HepG2 (cell line): ENCODE measurements at regions not wholly inside any gene's neighbourhood (a gene's known extent, or its start where the extent isn't known, plus 50 kb on each side); places are given as distances from the start of the nearest gene placed in this dataset.

Experiments used
- ATAC-seq: fragments of 200-7000 bp; cut with Tn5 transposase; 3 replicates; pipeline ENCODE4 v1.9.1; 2020; ENCODE audit warnings: mild to moderate bottlenecking, moderate library complexity
- BruUV-seq: library from RNA; stranded (reverse); fragments of 400-500 nt; replicated peaks from 2 replicates; lab custom pipeline; 2021; lab: Mats Ljungman, UMichigan
- CTCF ChIA-PET: fragments of 300-600 bp; formaldehyde crosslinking; extraction: SDS; loops from one replicate; lab custom pipeline; 2021; ENCODE audit warnings: low total read pairs, inconsistent platforms, low intra/inter-chr PET ratio; lab: Yijun Ruan, JAX
- POLR2A ChIA-PET: fragments of 350-600 bp; sonication (Branson Sonifier 250); formaldehyde crosslinking; loops from one replicate; lab custom pipeline; 2020; ENCODE audit warnings: antibody characterized with exemption, inconsistent platforms; lab: Yijun Ruan, JAX
- DNase-seq: peaks from one replicate; pipeline ENCODE4 v3.0.0-alpha.2; 2015; ENCODE audit warnings: low spot score
- FAIRE-seq: peaks from 3 replicates; lab custom pipeline; 2011; peaks lifted over from hg19 to GRCh38; lab: Jason Lieb, UNC
- H2AFZ ChIP-seq: one replicate; pipeline ENCODE4 v1.6.1; 2011; ENCODE audit warnings: low read length, inconsistent platforms
- H3K27ac ChIP-seq: fragments of 300-600 bp; 3 replicates; pipeline ENCODE4 v1.8.0; 2011; ENCODE audit warnings: mixed run types, mild to moderate bottlenecking, mixed read lengths, low read length, inconsistent platforms; ENCODE audit not compliant: insufficient read depth; ENCODE audit errors: extremely low read length
- H3K27me3 ChIP-seq, 2 experiments: fragments of 200-600 bp in 1 of 2; 2 replicates in 1 of 2; 3 replicates in 1 of 2; pipeline versions ENCODE4 v1.6.0 to v1.8.0; 2011; ENCODE audit warnings: low read length in 2 of 2, mild to moderate bottlenecking in 2 of 2, moderate library complexity in 2 of 2, inconsistent platforms in 1 of 2; ENCODE audit not compliant: insufficient read depth in 2 of 2, control insufficient read depth in 1 of 2
- H3K36me3 ChIP-seq, 2 experiments: fragments of 200-600 bp in 1 of 2; replicated peaks in 1 of 2; 2 replicates in 1 of 2; 3 replicates in 1 of 2; pipeline versions ENCODE4 v1.5.1 to v1.8.0; 2011; ENCODE audit warnings: low read length in 2 of 2, inconsistent platforms in 1 of 2; ENCODE audit not compliant: insufficient read depth in 2 of 2, control insufficient read depth in 1 of 2
- H3K4me1 ChIP-seq: 2 replicates; pipeline ENCODE4 v1.5.1; 2012; ENCODE audit warnings: low read length, inconsistent platforms; ENCODE audit not compliant: insufficient read depth
- H3K4me2 ChIP-seq: 2 replicates; pipeline ENCODE4 v1.6.0; 2011; ENCODE audit warnings: low read depth, low read length, inconsistent platforms
- H3K4me3 ChIP-seq, 3 experiments: fragments of 200-600 bp in 1 of 3; sonication (generic), shearing (Covaris generic) in 1 of 3; replicated peaks in 1 of 3; 2 replicates each; pipeline ENCODE4 v1.5.1; 2011 to 2016; ENCODE audit warnings: low read length in 3 of 3, inconsistent platforms in 2 of 3, low read depth in 2 of 3, mild to moderate bottlenecking in 2 of 3, control low read depth in 1 of 3, mixed read lengths in 1 of 3; ENCODE audit not compliant: insufficient read depth in 1 of 3
- H3K79me2 ChIP-seq: one replicate; pipeline ENCODE4 v1.6.1; 2011; ENCODE audit warnings: low read length, inconsistent platforms; ENCODE audit not compliant: insufficient read depth
- H3K9ac ChIP-seq: 2 replicates; pipeline ENCODE4 v1.6.0; 2011; ENCODE audit warnings: mild to moderate bottlenecking, low read depth, low read length, inconsistent platforms; ENCODE audit not compliant: insufficient read depth
- H3K9me3 ChIP-seq: 2 replicates; pipeline ENCODE4 v1.5.1; 2012; ENCODE audit warnings: mild to moderate bottlenecking, low read length
- H4K20me1 ChIP-seq: 2 replicates; pipeline ENCODE4 v1.6.0; 2011; ENCODE audit warnings: inconsistent platforms, mild to moderate bottlenecking, low read length, moderate library complexity; ENCODE audit not compliant: insufficient read depth
- BRCA1 ChIP-seq: sonication (generic); formaldehyde crosslinking; IDR thresholded peaks from 2 replicates; pipeline ENCODE4 v1.4.0; 2020; ENCODE audit warnings: missing genetic modification reagents
- HNF4G ChIP-seq, 2 experiments: sonication (generic) in 1 of 2; formaldehyde crosslinking in 1 of 2; IDR thresholded peaks; 2 replicates each; pipeline versions ENCODE4 v1.4.0 to v1.6.1; 2011 to 2020; ENCODE audit warnings: borderline replicate concordance in 2 of 2, low read depth in 2 of 2, mild to moderate bottlenecking in 2 of 2, low read length in 1 of 2, missing genetic modification reagents in 1 of 2, moderate library complexity in 1 of 2
- JARID2 ChIP-seq: sonication (generic); formaldehyde crosslinking; IDR thresholded peaks from 2 replicates; pipeline ENCODE4 v1.8.1; 2023; ENCODE audit warnings: missing genetic modification reagents, inconsistent platforms; ENCODE audit not compliant: insufficient replicate concordance
- SMARCE1 ChIP-seq: fragments of 450-650 bp; IDR thresholded peaks from 2 replicates; pipeline ENCODE4 v1.6.1; 2017; ENCODE audit warnings: borderline replicate concordance
- ZFP90 ChIP-seq: sonication (generic); formaldehyde crosslinking; IDR thresholded peaks from 2 replicates; pipeline ENCODE4 v1.8.0; 2022; ENCODE audit warnings: missing genetic modification reagents, mild to moderate bottlenecking, inconsistent platforms, borderline replicate concordance
- ZNF549 ChIP-seq: sonication (generic); formaldehyde crosslinking; IDR thresholded peaks from 2 replicates; pipeline ENCODE4 v1.5.0; 2020; ENCODE audit warnings: missing genetic modification reagents
- ZNF749 ChIP-seq: sonication (generic); formaldehyde crosslinking; IDR thresholded peaks from 2 replicates; pipeline ENCODE4 v1.8.0; 2022; ENCODE audit warnings: mild to moderate bottlenecking, missing genetic modification reagents, moderate library complexity, borderline replicate concordance
- WGBS: methylation state at CpG from one replicate; pipeline ENCODE4 v1.1.6; 2017; ENCODE audit warnings: low lambda C conversion rate; 5-methylcytosine and 5-hydroxymethylcytosine counted together
- in situ Hi-C: cut with HindIII; loops from 2 replicates; pipeline ENCODE4 v1.10.0; 2017; ENCODE audit warnings: low pct_unique_long_range_greater_than_20kb; ENCODE audit not compliant: extremely low pct_ligation_motif_present
- intact Hi-C: fragments of 100-400 bp; cut with micrococcal nuclease; formaldehyde crosslinking; loops from one replicate; pipeline ENCODE4 v1.10.0; 2022; ENCODE audit not compliant: unreplicated experiment
- TF ChIP-seq, protein P1 (sequence below): IDR thresholded peaks from 2 replicates; pipeline ENCODE4 v1.6.1; 2012; ENCODE audit warnings: low read depth, low read length, improper control_type of control experiment
- TF ChIP-seq, protein P2 (sequence below): sonication (generic); formaldehyde crosslinking; IDR thresholded peaks from 2 replicates; pipeline ENCODE4 v1.4.0; 2020; ENCODE audit warnings: missing genetic modification reagents, borderline replicate concordance
- TF ChIP-seq, protein P3 (sequence below): sonication (generic); formaldehyde crosslinking; IDR thresholded peaks from 2 replicates; pipeline ENCODE4 v1.5.0; 2020; ENCODE audit warnings: mild to moderate bottlenecking, missing genetic modification reagents

DNA sequence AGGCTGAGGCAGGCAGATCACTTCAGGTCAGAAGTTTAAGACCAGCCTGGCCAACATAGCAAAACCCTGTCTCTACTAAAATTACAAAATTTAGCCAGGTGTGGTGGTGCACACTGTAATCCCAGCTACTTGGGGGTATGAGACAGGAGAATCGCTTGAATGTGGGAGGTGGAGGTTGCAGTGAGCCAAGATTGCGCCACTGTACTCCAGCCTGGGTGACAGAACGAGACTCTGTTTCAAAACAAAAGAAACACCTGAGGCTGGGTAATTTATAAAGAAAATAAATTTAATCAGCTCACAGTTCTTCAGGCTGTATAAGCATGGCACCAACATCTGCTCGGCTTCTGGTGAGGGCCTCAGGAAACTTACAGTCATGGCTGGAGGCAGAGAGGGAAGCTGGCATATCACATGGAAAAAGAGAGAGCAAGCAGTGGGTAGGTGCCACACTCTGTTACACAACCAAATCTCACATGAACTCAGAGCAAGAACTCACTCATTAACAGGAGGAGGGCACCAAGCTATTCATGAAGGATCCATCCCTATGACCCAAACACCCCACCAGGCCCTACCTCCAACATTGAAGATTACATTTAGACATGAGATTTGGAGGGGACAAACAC is 244.1 kb upstream of the RBBP8 start:
- no peaks in the 10 kb centered on the region for H3K79me2 ChIP-seq
- ATAC-seq, result no peak
- ChIA-PET POLR2A (no interaction called here), CTCF (no interaction called here)
- H3K9me3 ChIP-seq, result peaks cover 8% of the 10 kb centered on the region; the same call in 1 of the 2 replicates
- intact Hi-C loops (no loop called here), in situ Hi-C loops (no loop called here)
- no peak overlapping the region for H3K4me2 ChIP-seq
- DNase-seq, result no peak
- BruUV-seq, result no TSS peak
- H3K9ac ChIP-seq, result no peak overlapping the region
- H3K36me3 ChIP-seq, result no peaks in the 10 kb centered on the region
- TF ChIP-seq HNF4G (IDR thresholded peaks at IDR 0.05; ENCODE audit: borderline replicate concordance, low read depth, low read length) (no peak), HNF4G (CRISPR knock-in tag; IDR thresholded peaks at IDR 0.05; ENCODE audit: borderline replicate concordance, low read depth) (no peak), ZNF549 (CRISPR knock-in tag) (no peak), ZFP90 (CRISPR knock-in tag) (no peak)
- TF ChIP-seq, protein P1, sequence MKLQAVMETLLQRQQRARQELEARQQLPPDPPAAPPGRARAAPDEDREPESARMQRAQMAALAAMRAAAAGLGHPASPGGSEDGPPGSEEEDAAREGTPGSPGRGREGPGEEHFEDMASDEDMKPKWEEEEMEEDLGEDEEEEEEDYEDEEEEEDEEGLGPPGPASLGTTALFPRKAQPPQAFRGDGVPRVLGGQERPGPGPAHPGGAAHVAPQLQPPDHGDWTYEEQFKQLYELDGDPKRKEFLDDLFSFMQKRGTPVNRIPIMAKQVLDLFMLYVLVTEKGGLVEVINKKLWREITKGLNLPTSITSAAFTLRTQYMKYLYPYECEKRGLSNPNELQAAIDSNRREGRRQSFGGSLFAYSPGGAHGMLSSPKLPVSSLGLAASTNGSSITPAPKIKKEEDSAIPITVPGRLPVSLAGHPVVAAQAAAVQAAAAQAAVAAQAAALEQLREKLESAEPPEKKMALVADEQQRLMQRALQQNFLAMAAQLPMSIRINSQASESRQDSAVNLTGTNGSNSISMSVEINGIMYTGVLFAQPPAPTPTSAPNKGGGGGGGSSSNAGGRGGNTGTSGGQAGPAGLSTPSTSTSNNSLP, result no peak
- 0 out of 2 replicates have a peak, but pooled peaks cover 2% of the 10 kb centered on the region for H3K4me1 ChIP-seq
- H3K27ac ChIP-seq, result no peak overlapping the region
- H3K4me3 ChIP-seq, result no peak overlapping the region
- no peaks in the 10 kb centered on the region for H4K20me1 ChIP-seq
- H3K27me3 ChIP-seq, result no peaks in the 10 kb centered on the region
- no peak overlapping the region for H2AFZ ChIP-seq
- 34% methylated on average over 4 of the region's 4 CpGs for WGBS
- FAIRE-seq, result no peak

DNA sequence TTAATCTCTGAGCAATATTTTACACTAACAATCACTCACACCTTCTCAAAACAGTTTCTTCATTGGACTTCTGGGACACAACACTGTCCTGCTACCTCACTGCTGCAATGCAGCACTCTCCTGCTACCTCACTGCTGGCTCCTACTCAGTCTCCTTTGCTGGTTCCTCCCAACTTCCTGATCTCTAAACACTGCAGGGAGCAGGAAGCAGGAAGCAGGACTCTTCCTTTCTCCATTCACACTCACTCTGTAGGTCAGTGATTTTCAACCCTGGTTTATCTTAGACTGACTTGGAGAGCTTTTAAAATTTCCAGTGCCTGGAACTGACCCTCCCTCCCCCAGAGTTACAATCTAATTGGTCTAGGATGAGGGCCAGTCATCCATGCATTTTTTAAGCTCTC is 243.4 kb upstream of the RBBP8 start:
- Histone ChIP-seq H3K4me3 (no peak overlapping the region), H3K79me2 (no peaks in the 10 kb centered on the region), H3K4me1 (no peaks in the 10 kb centered on the region), H2AFZ (no peak overlapping the region), H3K9me3 (peaks cover 8% of the 10 kb centered on the region; the same call in 1 of the 2 replicates), H3K9ac (no peak overlapping the region), H3K36me3 (no peaks in the 10 kb centered on the region), H3K27ac (no peak overlapping the region), H4K20me1 (no peaks in the 10 kb centered on the region), H3K27me3 (no peaks in the 10 kb centered on the region), H3K4me2 (no peak overlapping the region)
- CTCF ChIA-PET, result no interaction called here
- no peak for FAIRE-seq
- BruUV-seq, result no TSS peak
- no peak for DNase-seq
- POLR2A ChIA-PET, result no interaction called here
- no peak for ATAC-seq
- in situ Hi-C loops, result no loop called here
- intact Hi-C loops, result no loop called here
- TF ChIP-seq, protein P2, sequence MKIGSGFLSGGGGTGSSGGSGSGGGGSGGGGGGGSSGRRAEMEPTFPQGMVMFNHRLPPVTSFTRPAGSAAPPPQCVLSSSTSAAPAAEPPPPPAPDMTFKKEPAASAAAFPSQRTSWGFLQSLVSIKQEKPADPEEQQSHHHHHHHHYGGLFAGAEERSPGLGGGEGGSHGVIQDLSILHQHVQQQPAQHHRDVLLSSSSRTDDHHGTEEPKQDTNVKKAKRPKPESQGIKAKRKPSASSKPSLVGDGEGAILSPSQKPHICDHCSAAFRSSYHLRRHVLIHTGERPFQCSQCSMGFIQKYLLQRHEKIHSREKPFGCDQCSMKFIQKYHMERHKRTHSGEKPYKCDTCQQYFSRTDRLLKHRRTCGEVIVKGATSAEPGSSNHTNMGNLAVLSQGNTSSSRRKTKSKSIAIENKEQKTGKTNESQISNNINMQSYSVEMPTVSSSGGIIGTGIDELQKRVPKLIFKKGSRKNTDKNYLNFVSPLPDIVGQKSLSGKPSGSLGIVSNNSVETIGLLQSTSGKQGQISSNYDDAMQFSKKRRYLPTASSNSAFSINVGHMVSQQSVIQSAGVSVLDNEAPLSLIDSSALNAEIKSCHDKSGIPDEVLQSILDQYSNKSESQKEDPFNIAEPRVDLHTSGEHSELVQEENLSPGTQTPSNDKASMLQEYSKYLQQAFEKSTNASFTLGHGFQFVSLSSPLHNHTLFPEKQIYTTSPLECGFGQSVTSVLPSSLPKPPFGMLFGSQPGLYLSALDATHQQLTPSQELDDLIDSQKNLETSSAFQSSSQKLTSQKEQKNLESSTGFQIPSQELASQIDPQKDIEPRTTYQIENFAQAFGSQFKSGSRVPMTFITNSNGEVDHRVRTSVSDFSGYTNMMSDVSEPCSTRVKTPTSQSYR (CRISPR knock-in tag), result no peak
- TF ChIP-seq, protein P3, sequence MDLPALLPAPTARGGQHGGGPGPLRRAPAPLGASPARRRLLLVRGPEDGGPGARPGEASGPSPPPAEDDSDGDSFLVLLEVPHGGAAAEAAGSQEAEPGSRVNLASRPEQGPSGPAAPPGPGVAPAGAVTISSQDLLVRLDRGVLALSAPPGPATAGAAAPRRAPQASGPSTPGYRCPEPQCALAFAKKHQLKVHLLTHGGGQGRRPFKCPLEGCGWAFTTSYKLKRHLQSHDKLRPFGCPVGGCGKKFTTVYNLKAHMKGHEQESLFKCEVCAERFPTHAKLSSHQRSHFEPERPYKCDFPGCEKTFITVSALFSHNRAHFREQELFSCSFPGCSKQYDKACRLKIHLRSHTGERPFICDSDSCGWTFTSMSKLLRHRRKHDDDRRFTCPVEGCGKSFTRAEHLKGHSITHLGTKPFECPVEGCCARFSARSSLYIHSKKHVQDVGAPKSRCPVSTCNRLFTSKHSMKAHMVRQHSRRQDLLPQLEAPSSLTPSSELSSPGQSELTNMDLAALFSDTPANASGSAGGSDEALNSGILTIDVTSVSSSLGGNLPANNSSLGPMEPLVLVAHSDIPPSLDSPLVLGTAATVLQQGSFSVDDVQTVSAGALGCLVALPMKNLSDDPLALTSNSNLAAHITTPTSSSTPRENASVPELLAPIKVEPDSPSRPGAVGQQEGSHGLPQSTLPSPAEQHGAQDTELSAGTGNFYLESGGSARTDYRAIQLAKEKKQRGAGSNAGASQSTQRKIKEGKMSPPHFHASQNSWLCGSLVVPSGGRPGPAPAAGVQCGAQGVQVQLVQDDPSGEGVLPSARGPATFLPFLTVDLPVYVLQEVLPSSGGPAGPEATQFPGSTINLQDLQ (CRISPR knock-in tag), result no peak
- TF ChIP-seq JARID2 (no peak), BRCA1 (CRISPR knock-in tag) (no peak), ZNF749 (CRISPR knock-in tag) (no peak), SMARCE1 (no peak)
